22Rv1 (cell line): ENCODE measurements at regions not wholly inside any gene's neighbourhood (a gene's known extent, or its start where the extent isn't known, plus 50 kb on each side); places are given as distances from the start of the nearest gene placed in this dataset.

Experiments
- ZFX ChIP-seq: fragments of 450-650 bp; IDR thresholded peaks from 2 replicates; pipeline ENCODE4 v1.6.1; 2017; ENCODE audit warnings: antibody characterized with exemption, borderline replicate concordance
- TF ChIP-seq, protein P1 (sequence below): fragments of 450-650 bp; IDR thresholded peaks from 2 replicates; pipeline ENCODE4 v1.5.1; 2017; ENCODE audit warnings: mild to moderate bottlenecking

DNA sequence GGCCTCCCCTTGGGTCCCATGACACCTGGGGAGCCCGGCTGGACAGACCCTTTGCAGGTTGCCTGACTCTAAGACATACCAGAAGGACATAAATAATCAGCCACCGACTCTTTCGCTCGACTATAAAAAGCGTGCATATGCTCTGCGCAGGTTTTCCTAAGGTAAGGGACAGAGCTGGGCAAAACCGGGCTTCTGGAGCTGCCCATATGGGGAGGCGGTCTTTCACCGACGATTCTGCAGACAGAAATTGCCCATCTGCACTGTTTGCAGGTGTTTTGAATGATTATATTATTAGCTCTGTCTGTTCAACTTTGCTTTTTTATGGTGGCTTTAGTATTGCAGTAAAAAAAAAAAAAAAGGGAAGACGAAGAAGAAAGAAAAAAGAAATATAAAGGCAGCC is 347.2 kb downstream of the TSHZ3 start:
- TF ChIP-seq, protein P1, sequence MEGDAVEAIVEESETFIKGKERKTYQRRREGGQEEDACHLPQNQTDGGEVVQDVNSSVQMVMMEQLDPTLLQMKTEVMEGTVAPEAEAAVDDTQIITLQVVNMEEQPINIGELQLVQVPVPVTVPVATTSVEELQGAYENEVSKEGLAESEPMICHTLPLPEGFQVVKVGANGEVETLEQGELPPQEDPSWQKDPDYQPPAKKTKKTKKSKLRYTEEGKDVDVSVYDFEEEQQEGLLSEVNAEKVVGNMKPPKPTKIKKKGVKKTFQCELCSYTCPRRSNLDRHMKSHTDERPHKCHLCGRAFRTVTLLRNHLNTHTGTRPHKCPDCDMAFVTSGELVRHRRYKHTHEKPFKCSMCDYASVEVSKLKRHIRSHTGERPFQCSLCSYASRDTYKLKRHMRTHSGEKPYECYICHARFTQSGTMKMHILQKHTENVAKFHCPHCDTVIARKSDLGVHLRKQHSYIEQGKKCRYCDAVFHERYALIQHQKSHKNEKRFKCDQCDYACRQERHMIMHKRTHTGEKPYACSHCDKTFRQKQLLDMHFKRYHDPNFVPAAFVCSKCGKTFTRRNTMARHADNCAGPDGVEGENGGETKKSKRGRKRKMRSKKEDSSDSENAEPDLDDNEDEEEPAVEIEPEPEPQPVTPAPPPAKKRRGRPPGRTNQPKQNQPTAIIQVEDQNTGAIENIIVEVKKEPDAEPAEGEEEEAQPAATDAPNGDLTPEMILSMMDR: no peak
- TF ChIP-seq ZFX: no peak
